H4 (cell line): ENCODE measurements at regions not wholly inside any gene's neighbourhood (a gene's known extent, or its start where the extent isn't known, plus 50 kb on each side); places are given as distances from the start of the nearest gene placed in this dataset.

ENCODE experiments used
- DNase-seq: peaks from one replicate; pipeline ENCODE4 v3.0.0-alpha.2; 2015; ENCODE audit warnings: low spot score

DNA sequence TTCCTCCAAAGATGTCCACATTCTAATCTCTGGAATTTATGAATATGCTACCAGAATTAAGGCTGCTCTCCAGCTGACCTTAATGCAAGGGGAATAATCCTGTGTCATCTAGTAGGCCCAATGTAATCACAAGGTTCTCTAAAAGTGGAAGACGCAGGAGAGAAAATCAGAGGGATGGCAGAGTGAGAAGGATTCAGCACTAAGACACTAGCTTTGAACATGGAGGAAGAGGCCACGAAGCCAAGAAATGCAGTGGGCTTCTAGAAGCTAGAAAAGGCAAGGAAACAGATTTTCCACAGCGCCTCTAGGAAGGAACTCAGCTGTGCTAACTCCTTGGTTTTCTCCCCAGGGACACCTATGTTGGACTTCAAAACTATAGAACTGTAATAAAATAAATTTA, 240.7 kb upstream of the TRAM1L1 start:
- peak; percentile 16 for DNase-seq

DNA sequence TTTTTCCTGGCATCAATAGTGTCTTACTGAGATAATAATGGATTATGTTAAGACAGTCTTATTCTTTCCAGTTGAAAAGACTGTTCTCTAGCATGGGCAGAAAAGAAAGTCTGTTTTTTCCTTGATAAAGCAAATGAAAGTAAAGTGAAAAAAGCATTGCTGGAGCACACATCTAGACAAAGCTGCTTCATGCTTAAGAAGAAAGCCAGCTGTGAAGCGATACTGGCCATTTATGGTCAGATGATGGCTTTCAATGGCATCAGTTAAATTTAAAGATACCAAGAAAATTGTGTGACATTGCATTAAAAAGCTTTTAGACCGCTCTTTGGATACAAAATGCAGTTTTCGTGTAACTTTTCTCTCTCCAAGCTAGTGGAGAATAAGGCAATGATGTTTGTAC, 242.1 kb upstream of the TRAM1L1 start:
- peak; percentile 35 for DNase-seq

- DNase-seq = peak; percentile 17
Observed at GRCh38 chr4:117328333-117328732, 243.0 kb upstream of the TRAM1L1 start.

GRCh38 chr4:117331817-117332216, 246.4 kb upstream of the TRAM1L1 start:
- peak; percentile 13 for DNase-seq

- no peak for DNase-seq
Observed at GRCh38 chr4:117334451-117335188, 249.2 kb upstream of the TRAM1L1 start.

- no peak for DNase-seq
Observed at GRCh38 chr4:117357437-117357836, 272.1 kb upstream of the TRAM1L1 start.

DNA sequence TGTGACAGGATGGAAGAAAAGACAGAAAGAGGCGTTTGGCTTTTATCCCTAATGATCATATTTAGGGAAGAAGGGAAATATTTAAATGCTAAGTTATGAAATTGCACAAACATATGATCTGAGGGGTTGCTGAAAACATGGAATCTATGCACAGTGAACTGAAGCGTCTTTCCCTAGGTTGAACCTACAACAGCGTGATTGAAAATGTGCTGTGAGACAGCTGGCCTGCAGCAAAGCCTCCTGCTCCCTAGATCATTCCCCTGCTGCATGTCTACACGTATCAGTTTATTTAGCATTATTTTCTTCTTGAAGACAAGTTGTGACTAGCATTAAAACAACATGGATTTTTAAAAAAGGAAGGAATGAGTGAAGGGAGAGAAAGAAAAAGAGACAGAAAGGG, 272.5 kb upstream of the TRAM1L1 start:
- DNase-seq = no peak

GRCh38 chr4:117370944-117371668, 285.7 kb upstream of the TRAM1L1 start:
- no peak for DNase-seq

GRCh38 chr4:117375101-117375500, 289.7 kb upstream of the TRAM1L1 start:
- no peak for DNase-seq

- no peak for DNase-seq
Observed at GRCh38 chr4:117376692-117377091, 291.3 kb upstream of the TRAM1L1 start.

DNA sequence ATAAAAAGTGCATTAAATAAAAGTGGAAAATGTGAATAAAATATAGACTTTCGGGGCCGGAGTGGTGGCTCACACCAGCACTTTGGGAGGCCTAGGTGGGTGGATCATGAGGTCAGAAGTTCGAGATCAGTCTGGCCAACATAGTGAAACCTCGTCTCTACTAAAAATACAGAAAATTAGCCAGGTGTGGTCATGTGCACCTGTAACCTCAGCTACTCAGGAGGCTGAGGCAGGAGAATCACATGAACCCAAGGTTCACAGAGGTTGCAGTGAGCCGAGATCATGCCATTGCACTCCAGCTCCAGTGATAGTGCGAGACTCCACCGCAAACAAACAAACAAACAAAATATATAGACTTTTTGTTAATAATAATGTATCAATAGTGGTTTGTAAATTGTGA, 293.6 kb upstream of the TRAM1L1 start:
- no peak for DNase-seq

DNA sequence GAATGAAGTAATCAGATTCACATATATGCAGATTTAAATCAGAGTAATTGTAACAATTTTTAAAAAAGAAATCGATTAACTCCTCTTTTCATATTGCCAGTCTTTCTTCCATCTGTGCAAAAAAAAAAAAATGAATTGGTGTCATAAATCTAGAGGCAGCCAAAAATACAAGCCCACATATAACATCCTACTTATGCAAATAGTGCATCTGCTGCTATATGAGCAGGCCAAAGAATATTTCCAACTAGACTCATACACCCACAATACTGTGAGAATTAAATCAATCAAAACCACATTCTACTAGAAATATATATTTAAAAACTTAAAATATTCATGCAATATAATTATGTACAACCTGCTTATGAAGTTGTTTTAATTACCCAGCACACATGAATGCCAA, 298.1 kb upstream of the TRAM1L1 start:
- DNase-seq = no peak

DNA sequence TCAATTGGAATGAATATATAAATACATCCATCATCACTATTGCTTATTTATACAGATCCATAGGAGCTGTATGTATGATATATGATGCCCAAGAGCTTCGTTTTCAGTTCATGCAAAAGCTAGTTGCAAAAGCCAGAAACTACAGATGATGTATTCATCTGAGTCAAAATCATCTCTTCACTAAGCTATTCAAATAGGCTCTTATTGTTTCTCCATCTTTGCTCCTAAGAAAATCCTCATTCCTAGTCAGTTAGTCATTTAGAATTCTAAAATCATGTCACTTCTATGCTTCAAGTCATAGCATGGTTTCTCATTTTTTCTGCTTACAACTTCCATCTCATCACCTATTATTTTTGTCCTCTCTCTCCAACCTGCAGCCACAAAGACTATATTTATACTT, 300.1 kb upstream of the TRAM1L1 start:
- no peak for DNase-seq

GRCh38 chr4:117387072-117387471, 301.7 kb upstream of the TRAM1L1 start:
- DNase-seq = no peak

DNA sequence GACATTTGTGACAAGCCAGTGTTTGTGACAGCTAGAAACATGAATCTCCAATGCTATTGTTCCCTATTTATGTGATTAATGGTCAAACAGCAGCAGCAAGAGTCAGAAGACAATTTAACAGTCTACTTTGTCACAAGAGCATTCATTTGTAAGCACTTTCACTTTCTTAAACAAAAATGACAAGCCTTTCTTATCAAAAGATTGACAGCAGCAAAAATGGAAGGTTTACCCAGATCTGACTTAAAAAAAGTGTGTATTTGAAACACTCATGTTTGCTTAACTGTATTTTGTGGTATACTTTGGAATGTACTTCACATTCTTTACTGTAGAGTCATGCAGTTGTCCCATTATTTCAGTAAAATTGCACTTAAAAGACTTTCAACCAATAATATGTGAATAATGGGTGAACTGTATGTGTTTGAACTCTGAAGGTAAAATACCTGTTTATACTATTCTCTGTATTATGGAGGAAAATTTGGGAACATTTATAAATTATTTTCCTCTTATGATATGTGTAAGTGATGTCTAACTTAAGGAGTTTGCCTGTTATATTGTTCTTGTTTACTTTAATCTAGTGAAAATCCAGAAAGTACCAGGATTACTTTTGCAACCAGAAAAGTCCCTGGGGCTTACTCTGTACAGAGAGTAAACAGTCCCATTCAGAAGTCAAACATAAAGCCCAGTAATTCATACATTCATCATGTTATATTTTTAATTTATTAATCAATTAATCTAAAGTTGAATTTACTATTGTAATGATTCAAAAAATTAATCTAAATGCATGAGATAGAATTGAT, 314.9 kb upstream of the TRAM1L1 start:
- DNase-seq = peak; percentile 73

DNA sequence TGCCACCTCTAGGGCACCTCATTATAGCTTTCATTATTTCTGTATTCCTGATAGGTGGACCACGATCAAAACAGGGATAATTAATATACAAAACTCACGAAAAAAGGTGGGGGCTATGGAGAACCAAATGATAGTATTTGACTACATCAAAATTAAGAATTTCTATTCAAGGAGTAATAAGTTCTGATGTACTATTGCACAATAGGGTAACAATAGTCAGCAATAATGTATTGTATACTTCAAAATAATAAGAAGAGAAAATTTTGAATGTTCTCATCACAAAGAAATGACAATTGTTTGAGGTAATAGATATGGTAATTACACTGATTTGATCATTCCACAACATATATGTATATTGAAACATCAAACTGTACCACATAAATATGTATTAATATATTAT, 327.3 kb upstream of the TRAM1L1 start:
- no peak for DNase-seq

- DNase-seq = no peak
Observed at GRCh38 chr4:117417856-117418255, 332.5 kb upstream of the TRAM1L1 start.

DNA sequence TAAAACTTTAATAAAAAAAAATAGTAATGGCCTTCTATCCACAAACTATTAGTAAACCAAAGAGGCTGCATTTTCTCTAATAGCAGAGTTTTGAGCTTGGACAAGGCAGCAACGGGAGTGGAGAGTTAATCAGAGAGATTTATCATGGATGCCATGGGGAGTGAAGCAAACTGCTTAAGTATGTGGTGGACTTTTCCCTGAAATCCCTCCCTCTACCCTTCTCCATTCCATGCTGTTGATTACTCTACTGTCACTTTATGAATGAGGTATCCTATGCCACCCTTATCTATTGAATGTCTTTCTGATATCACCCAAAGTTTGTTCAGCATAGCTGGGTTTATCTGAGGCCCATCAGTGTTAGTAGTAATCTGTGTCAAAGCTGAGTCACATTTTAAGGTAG, 335.6 kb upstream of the TRAM1L1 start:
- DNase-seq = no peak

- DNase-seq = no peak
Observed at GRCh38 chr4:117421706-117422105, 336.3 kb upstream of the TRAM1L1 start.

DNA sequence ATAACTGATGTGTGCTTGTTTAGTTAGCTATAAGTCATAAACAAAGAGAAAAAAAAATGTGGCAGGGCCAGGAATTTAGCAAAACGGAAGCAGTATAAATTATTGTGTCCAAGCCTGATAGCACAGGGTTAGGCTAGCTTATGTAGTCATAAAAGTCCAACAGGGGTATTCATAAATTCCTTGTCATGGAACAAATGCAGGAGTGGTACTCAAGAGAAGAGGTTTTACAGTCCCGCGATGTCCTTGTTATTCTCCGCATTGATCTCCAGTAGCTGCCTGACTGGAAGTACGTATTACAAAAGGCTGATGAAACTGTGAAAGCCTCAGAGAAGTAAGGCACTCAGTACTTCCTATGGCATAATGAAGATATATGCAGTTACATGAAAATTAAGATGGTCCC, 336.9 kb upstream of the TRAM1L1 start:
- no peak for DNase-seq

DNA sequence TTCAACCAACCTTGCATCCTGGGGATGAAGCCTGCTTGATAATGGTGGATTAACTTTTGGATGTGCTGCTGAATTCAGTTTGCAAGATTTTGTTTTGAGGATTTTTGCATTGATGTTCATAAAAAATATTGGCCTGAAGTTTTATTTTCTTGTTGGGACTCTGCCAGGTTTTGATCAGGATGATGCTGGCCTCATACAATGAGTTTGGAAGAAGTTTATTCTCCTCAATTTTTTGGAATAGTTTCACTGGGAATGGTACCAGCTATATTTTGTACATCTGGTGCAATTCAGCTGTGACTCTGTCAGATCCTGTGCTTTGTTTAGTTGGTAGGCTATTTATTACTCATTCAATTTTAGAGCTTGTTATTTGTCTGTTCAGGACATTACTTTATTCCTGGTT, 340.3 kb upstream of the TRAM1L1 start:
- DNase-seq = no peak

DNA sequence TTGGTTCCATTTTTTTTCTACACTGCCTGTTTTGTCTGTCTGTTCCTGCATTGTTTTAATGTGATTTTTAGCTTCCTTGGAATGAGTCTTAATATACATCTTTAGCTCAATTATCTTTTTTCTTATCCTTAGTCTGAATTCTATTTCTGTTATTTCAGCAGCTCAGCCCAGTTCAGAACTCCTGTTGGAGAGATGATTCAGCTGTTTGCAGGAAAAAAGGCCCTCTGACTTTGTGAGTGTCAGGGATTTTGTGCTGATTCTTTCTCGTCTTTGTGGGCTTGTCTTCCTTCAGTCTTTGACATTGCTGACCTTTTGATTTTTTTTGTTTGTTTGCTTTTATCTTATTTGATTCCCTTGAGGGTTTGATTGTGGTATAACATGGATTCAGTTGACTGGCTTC, 343.2 kb upstream of the TRAM1L1 start:
- no peak for DNase-seq

GRCh38 chr4:117429061-117429460, 343.7 kb upstream of the TRAM1L1 start:
- no peak for DNase-seq
